ENCODE measurements at regions not wholly inside any gene's neighbourhood (a gene's known extent, or its start where the extent isn't known, plus 50 kb on each side); places are given as distances from the start of the nearest gene placed in this dataset.

DNA sequence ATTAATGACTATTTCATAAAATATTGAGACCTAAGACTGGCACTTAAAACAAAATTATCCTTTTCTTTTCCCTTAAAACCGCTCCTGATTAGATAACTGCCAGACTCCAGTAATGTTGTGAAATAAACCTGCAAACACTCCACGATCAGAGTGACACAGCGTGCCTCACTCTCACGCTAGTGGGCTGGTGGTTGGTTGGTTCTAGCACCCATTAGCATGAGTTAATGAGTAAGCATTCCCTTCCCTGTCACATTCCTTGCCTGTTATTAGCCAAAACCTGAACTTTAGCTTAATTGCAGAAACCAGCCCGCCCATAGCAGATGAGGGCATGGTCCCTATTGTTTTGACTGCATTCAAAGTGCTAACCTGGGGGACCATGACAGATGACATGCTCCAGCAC is 193.4 kb downstream of the CD83 start:
- TF ChIP-seq EZH2 (IDR thresholded peaks at IDR 0.05; ENCODE audit: low read depth, unreplicated experiment) (no peak), POLR2AphosphoS5 (IDR thresholded peaks at IDR 0.05; ENCODE audit: low read depth) (no peak), CREB1 (CRISPR knock-in tag; IDR thresholded peaks at IDR 0.05; ENCODE audit: low read depth) (no peak), ZNF114 (CRISPR knock-in tag; IDR thresholded peaks at IDR 0.05) (no peak), NANOG (IDR thresholded peaks at IDR 0.05; ENCODE audit: borderline replicate concordance) (no peak), EZH2phosphoT487 (IDR thresholded peaks at IDR 0.05; ENCODE audit: unreplicated experiment) (no peak), JUNB (IDR thresholded peaks at IDR 0.05; ENCODE audit: unreplicated experiment) (no peak), ZNF331 (CRISPR knock-in tag; IDR thresholded peaks at IDR 0.05; ENCODE audit: low read depth) (no peak), STAT1 (IDR thresholded peaks at IDR 0.05; ENCODE audit: unreplicated experiment) (no peak)
- TF ChIP-seq, protein P1, sequence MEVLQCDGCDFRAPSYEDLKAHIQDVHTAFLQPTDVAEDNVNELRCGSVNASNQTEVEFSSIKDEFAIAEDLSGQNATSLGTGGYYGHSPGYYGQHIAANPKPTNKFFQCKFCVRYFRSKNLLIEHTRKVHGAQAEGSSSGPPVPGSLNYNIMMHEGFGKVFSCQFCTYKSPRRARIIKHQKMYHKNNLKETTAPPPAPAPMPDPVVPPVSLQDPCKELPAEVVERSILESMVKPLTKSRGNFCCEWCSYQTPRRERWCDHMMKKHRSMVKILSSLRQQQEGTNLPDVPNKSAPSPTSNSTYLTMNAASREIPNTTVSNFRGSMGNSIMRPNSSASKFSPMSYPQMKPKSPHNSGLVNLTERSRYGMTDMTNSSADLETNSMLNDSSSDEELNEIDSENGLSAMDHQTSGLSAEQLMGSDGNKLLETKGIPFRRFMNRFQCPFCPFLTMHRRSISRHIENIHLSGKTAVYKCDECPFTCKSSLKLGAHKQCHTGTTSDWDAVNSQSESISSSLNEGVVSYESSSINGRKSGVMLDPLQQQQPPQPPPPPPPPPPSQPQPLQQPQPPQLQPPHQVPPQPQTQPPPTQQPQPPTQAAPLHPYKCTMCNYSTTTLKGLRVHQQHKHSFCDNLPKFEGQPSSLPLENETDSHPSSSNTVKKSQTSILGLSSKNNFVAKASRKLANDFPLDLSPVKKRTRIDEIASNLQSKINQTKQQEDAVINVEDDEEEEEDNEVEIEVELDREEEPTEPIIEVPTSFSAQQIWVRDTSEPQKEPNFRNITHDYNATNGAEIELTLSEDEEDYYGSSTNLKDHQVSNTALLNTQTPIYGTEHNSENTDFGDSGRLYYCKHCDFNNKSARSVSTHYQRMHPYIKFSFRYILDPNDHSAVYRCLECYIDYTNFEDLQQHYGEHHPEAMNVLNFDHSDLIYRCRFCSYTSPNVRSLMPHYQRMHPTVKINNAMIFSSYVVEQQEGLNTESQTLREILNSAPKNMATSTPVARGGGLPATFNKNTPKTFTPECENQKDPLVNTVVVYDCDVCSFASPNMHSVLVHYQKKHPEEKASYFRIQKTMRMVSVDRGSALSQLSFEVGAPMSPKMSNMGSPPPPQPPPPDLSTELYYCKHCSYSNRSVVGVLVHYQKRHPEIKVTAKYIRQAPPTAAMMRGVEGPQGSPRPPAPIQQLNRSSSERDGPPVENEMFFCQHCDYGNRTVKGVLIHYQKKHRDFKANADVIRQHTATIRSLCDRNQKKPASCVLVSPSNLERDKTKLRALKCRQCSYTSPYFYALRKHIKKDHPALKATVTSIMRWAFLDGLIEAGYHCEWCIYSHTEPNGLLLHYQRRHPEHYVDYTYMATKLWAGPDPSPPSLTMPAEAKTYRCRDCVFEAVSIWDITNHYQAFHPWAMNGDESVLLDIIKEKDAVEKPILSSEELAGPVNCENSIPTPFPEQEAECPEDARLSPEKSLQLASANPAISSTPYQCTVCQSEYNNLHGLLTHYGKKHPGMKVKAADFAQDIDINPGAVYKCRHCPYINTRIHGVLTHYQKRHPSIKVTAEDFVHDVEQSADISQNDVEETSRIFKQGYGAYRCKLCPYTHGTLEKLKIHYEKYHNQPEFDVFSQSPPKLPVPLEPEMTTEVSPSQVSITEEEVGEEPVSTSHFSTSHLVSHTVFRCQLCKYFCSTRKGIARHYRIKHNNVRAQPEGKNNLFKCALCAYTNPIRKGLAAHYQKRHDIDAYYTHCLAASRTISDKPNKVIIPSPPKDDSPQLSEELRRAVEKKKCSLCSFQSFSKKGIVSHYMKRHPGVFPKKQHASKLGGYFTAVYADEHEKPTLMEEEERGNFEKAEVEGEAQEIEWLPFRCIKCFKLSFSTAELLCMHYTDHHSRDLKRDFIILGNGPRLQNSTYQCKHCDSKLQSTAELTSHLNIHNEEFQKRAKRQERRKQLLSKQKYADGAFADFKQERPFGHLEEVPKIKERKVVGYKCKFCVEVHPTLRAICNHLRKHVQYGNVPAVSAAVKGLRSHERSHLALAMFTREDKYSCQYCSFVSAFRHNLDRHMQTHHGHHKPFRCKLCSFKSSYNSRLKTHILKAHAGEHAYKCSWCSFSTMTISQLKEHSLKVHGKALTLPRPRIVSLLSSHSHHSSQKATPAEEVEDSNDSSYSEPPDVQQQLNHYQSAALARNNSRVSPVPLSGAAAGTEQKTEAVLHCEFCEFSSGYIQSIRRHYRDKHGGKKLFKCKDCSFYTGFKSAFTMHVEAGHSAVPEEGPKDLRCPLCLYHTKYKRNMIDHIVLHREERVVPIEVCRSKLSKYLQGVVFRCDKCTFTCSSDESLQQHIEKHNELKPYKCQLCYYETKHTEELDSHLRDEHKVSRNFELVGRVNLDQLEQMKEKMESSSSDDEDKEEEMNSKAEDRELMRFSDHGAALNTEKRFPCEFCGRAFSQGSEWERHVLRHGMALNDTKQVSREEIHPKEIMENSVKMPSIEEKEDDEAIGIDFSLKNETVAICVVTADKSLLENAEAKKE (CRISPR knock-in tag; IDR thresholded peaks at IDR 0.05) = no peak
- TF ChIP-seq, protein P2, sequence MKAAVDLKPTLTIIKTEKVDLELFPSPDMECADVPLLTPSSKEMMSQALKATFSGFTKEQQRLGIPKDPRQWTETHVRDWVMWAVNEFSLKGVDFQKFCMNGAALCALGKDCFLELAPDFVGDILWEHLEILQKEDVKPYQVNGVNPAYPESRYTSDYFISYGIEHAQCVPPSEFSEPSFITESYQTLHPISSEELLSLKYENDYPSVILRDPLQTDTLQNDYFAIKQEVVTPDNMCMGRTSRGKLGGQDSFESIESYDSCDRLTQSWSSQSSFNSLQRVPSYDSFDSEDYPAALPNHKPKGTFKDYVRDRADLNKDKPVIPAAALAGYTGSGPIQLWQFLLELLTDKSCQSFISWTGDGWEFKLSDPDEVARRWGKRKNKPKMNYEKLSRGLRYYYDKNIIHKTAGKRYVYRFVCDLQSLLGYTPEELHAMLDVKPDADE (IDR thresholded peaks at IDR 0.05) = no peak
- TF ChIP-seq, protein P3, sequence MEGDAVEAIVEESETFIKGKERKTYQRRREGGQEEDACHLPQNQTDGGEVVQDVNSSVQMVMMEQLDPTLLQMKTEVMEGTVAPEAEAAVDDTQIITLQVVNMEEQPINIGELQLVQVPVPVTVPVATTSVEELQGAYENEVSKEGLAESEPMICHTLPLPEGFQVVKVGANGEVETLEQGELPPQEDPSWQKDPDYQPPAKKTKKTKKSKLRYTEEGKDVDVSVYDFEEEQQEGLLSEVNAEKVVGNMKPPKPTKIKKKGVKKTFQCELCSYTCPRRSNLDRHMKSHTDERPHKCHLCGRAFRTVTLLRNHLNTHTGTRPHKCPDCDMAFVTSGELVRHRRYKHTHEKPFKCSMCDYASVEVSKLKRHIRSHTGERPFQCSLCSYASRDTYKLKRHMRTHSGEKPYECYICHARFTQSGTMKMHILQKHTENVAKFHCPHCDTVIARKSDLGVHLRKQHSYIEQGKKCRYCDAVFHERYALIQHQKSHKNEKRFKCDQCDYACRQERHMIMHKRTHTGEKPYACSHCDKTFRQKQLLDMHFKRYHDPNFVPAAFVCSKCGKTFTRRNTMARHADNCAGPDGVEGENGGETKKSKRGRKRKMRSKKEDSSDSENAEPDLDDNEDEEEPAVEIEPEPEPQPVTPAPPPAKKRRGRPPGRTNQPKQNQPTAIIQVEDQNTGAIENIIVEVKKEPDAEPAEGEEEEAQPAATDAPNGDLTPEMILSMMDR (conservative IDR thresholded peaks at IDR 0.05; ENCODE audit: low read depth in 2 of 2) = no peak
- TF ChIP-seq, protein P4, sequence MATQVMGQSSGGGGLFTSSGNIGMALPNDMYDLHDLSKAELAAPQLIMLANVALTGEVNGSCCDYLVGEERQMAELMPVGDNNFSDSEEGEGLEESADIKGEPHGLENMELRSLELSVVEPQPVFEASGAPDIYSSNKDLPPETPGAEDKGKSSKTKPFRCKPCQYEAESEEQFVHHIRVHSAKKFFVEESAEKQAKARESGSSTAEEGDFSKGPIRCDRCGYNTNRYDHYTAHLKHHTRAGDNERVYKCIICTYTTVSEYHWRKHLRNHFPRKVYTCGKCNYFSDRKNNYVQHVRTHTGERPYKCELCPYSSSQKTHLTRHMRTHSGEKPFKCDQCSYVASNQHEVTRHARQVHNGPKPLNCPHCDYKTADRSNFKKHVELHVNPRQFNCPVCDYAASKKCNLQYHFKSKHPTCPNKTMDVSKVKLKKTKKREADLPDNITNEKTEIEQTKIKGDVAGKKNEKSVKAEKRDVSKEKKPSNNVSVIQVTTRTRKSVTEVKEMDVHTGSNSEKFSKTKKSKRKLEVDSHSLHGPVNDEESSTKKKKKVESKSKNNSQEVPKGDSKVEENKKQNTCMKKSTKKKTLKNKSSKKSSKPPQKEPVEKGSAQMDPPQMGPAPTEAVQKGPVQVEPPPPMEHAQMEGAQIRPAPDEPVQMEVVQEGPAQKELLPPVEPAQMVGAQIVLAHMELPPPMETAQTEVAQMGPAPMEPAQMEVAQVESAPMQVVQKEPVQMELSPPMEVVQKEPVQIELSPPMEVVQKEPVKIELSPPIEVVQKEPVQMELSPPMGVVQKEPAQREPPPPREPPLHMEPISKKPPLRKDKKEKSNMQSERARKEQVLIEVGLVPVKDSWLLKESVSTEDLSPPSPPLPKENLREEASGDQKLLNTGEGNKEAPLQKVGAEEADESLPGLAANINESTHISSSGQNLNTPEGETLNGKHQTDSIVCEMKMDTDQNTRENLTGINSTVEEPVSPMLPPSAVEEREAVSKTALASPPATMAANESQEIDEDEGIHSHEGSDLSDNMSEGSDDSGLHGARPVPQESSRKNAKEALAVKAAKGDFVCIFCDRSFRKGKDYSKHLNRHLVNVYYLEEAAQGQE (IDR thresholded peaks at IDR 0.05; ENCODE audit: unreplicated experiment) = no peak
- no peaks in the 10 kb centered on the region; the same call in 1 of the 2 replicates for H3K79me2 ChIP-seq (replicated peaks; ENCODE audit: insufficient read depth)
- H3F3A ChIP-seq (replicated peaks; ENCODE audit: low read depth) = no peaks in the 10 kb centered on the region
- H3K4me3 Mint-ChIP-seq = no peak overlapping the region
- peaks cover 4% of the 10 kb centered on the region for H3K27me3 Mint-ChIP-seq (ENCODE audit: insufficient read depth, low read depth, poor library complexity)
- no peak overlapping the region for H2AFZ ChIP-seq
- no peaks in the 10 kb centered on the region for H3K36me3 ChIP-seq (ENCODE audit: insufficient read depth)
- H3K27me3 ChIP-seq (ENCODE audit: insufficient read depth) = no peaks in the 10 kb centered on the region
- no peak overlapping the region for H3K4me3 ChIP-seq
- H3K27ac ChIP-seq (ENCODE audit: low read depth) = no peak overlapping the region
- no peak overlapping the region for H3K4me2 ChIP-seq
- no peaks in the 10 kb centered on the region for H4K20me1 ChIP-seq (replicated peaks; ENCODE audit: insufficient read depth)
- no peaks in the 10 kb centered on the region for H3K9me3 Mint-ChIP-seq
- no peak for DNase-seq (ENCODE audit: low spot score)
- H3K9me2 ChIP-seq (ENCODE audit: insufficient read depth) = 0 out of 2 replicates have a peak, but pooled peaks cover 9% of the 10 kb centered on the region
- no peak for ATAC-seq
- H3K4me1 Mint-ChIP-seq = peaks cover 9% of the 10 kb centered on the region; the same call in 2 of the 3 replicates
- H3K4me1 ChIP-seq (ENCODE audit: insufficient read depth) = no peaks in the 10 kb centered on the region
- H3K36me3 Mint-ChIP-seq (ENCODE audit: low read depth) = no peaks in the 10 kb centered on the region
- no peak overlapping the region for H3K27ac Mint-ChIP-seq
